K562 (cell line): ENCODE measurements at regions not wholly inside any gene's neighbourhood (a gene's known extent, or its start where the extent isn't known, plus 50 kb on each side); places are given as distances from the start of the nearest gene placed in this dataset.

ENCODE experiments used
- BRD9 ChIP-seq: fragments of 450-650 bp; IDR thresholded peaks from 2 replicates; pipeline ENCODE4 v1.6.1; 2018; ENCODE audit warnings: low read depth; ENCODE audit not compliant: partially characterized antibody
- CHD2 ChIP-seq: IDR thresholded peaks from 2 replicates; pipeline ENCODE4 v1.6.1; 2011; ENCODE audit warnings: low read depth, low read length
- CREB1 ChIP-seq, 2 experiments: sonication (generic) in 1 of 2; formaldehyde crosslinking in 1 of 2; IDR thresholded peaks; 2 replicates each; pipeline versions ENCODE4 v1.6.1 to v1.8.0; 2012 to 2022; ENCODE audit warnings: inconsistent platforms in 1 of 2, mild to moderate bottlenecking in 1 of 2, missing genetic modification reagents in 1 of 2, moderate library complexity in 1 of 2
- ETV1 ChIP-seq: fragments of 450-650 bp; conservative IDR thresholded peaks from 2 replicates; pipeline ENCODE4 v1.6.1; 2016; ENCODE audit warnings: missing genetic modification characterization, control low read depth, low read depth, missing compliant biosample characterization
- HSF4 ChIP-seq: fragments of 250-450 bp; sonication (Bioruptor Pico); IDR thresholded peaks from 2 replicates; pipeline ENCODE4 v2.1.2; 2022; ENCODE audit warnings: mild to moderate bottlenecking, moderate library complexity, borderline replicate concordance
- NR2C1 ChIP-seq, 2 experiments: fragments of 450-650 bp; IDR thresholded peaks; 2 replicates each; pipeline ENCODE4 v1.6.1; 2017; ENCODE audit warnings: mild to moderate bottlenecking in 2 of 2, antibody characterized with exemption in 1 of 2, inconsistent platforms in 1 of 2, missing compliant biosample characterization in 1 of 2, missing genetic modification characterization in 1 of 2
- POLR2B ChIP-seq: fragments of 450-650 bp; IDR thresholded peaks from 2 replicates; pipeline ENCODE4 v1.6.1; 2018; ENCODE audit warnings: low read depth; ENCODE audit not compliant: partially characterized antibody
- ZZZ3 ChIP-seq: fragments of 450-650 bp; IDR thresholded peaks from 2 replicates; pipeline ENCODE4 v1.6.1; 2016; ENCODE audit warnings: antibody characterized with exemption, mild to moderate bottlenecking, moderate library complexity
- TF ChIP-seq, protein P1 (sequence below): fragments of 250-450 bp; sonication (Bioruptor Pico); IDR thresholded peaks from 2 replicates; pipeline ENCODE4 v1.4.0; 2020; ENCODE audit warnings: mild to moderate bottlenecking, moderate library complexity
- TF ChIP-seq, protein P2 (sequence below): fragments of 250-450 bp; sonication (Bioruptor Pico); IDR thresholded peaks from 2 replicates; pipeline ENCODE4 v1.5.0; 2022; ENCODE audit warnings: mild to moderate bottlenecking

DNA sequence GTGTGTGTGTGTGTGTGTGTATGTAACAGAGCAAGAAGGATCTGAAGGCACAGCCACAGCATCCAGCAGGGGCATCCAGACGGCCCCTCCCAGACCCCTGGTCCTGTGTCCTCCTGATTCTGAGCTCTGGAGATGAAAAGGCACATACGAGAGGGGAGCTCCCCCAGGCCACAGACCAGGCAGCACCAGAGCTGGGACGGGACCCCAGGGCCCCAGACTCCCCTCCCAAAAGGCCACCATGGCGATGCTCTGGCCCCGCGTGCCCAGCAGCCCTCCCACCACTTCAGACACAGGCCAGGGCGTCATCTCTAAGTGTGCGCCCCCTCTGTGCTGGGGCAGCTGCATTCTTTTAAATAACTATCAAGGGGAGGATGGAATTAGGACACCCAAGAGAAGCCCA lies 245.8 kb downstream of the MATN1 start (continued):
- TF ChIP-seq, protein P1, sequence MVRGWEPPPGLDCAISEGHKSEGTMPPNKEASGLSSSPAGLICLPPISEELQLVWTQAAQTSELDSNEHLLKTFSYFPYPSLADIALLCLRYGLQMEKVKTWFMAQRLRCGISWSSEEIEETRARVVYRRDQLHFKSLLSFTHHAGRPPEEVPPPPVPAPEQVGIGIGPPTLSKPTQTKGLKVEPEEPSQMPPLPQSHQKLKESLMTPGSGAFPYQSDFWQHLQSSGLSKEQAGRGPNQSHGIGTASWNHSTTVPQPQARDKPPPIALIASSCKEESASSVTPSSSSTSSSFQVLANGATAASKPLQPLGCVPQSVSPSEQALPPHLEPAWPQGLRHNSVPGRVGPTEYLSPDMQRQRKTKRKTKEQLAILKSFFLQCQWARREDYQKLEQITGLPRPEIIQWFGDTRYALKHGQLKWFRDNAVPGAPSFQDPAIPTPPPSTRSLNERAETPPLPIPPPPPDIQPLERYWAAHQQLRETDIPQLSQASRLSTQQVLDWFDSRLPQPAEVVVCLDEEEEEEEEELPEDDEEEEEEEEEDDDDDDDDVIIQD, result no peak
- TF ChIP-seq CREB1 (IDR thresholded peaks at IDR 0.05) (no peak), CREB1 (CRISPR knock-in tag; IDR thresholded peaks at IDR 0.05) (no peak), ETV1 (no peak), NR2C1 (IDR thresholded peaks at IDR 0.05) (no peak), NR2C1 (tag; IDR thresholded peaks at IDR 0.05) (no peak), BRD9 (no peak), POLR2B (no peak), CHD2 (no peak), HSF4 (CRISPR knock-in tag) (no peak), ZZZ3 (no peak)
- TF ChIP-seq, protein P2, sequence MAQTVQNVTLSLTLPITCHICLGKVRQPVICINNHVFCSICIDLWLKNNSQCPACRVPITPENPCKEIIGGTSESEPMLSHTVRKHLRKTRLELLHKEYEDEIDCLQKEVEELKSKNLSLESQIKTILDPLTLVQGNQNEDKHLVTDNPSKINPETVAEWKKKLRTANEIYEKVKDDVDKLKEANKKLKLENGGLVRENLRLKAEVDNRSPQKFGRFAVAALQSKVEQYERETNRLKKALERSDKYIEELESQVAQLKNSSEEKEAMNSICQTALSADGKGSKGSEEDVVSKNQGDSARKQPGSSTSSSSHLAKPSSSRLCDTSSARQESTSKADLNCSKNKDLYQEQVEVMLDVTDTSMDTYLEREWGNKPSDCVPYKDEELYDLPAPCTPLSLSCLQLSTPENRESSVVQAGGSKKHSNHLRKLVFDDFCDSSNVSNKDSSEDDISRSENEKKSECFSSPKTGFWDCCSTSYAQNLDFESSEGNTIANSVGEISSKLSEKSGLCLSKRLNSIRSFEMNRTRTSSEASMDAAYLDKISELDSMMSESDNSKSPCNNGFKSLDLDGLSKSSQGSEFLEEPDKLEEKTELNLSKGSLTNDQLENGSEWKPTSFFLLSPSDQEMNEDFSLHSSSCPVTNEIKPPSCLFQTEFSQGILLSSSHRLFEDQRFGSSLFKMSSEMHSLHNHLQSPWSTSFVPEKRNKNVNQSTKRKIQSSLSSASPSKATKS (CRISPR knock-in tag), result no peak
